HG02981 (cell line): ENCODE measurements at regions not wholly inside any gene's neighbourhood (a gene's known extent, or its start where the extent isn't known, plus 50 kb on each side); places are given as distances from the start of the nearest gene placed in this dataset.
"Not testable (repeated sequence)": the region's sequence is repeated elsewhere in the genome, so short reads cannot be mapped to it uniquely, and the experiment has no call there.

Source experiments
- ATAC-seq: cut with Tn5 transposase; IDR thresholded peaks from one replicate; pipeline ENCODE4 v1.9.1; 2021; ENCODE audit warnings: mild to moderate bottlenecking, moderate library complexity; ENCODE audit not compliant: unreplicated experiment

GRCh38 chr15:89024418-89024817 lies 63.8 kb upstream of the ABHD2 start:
- ATAC-seq: no peak

GRCh38 chr15:89026167-89026566 lies 62.1 kb upstream of the ABHD2 start:
- ATAC-seq: no peak

GRCh38 chr15:89028036-89028435 lies 60.2 kb upstream of the ABHD2 start:
- ATAC-seq: no peak

GRCh38 chr15:89030311-89030710 lies 57.9 kb upstream of the ABHD2 start:
- ATAC-seq: no peak

GRCh38 chr15:89031637-89032285 lies 56.5 kb upstream of the ABHD2 start:
- not testable (repeated sequence) for ATAC-seq

GRCh38 chr15:89034305-89034704 lies 54.0 kb upstream of the ABHD2 start:
- ATAC-seq: no peak

- no peak for ATAC-seq
Observed at GRCh38 chr15:89035150-89035549, 53.1 kb upstream of the ABHD2 start.

- ATAC-seq: no peak
Observed at GRCh38 chr15:89035658-89036057, 52.6 kb upstream of the ABHD2 start.

GRCh38 chr15:89038146-89038545 lies 50.1 kb upstream of the ABHD2 start:
- ATAC-seq: no peak
